Endothelial cell of umbilical vein (primary cell): ENCODE measurements at regions not wholly inside any gene's neighbourhood (a gene's known extent, or its start where the extent isn't known, plus 50 kb on each side); places are given as distances from the start of the nearest gene placed in this dataset.

Experiments
- BruUV-seq: library from RNA; stranded (reverse); fragments of 400-500 nt; replicated peaks from 2 replicates; lab custom pipeline; 2021; lab: Mats Ljungman, UMichigan
- CTCF ChIA-PET: fragments of 300-600, 350-600 bp; sonication (Branson Sonifier 250); formaldehyde crosslinking; loops from one replicate; lab custom pipeline; 2021; ENCODE audit warnings: antibody characterized with exemption, inconsistent platforms; lab: Charles Lee
- POLR2A ChIA-PET: fragments of 300-600, 350-600 bp; sonication (Branson Sonifier 250); formaldehyde crosslinking; loops from one replicate; lab custom pipeline; 2021; ENCODE audit warnings: antibody characterized with exemption, inconsistent platforms; lab: Charles Lee
- DNase-seq: peaks from one replicate; pipeline ENCODE4 v3.0.0-alpha.2; 2011; ENCODE audit warnings: low read depth, low spot score
- FAIRE-seq: peaks from 2 replicates; lab custom pipeline; 2011; peaks lifted over from hg19 to GRCh38; lab: Jason Lieb, UNC
- H2AFZ ChIP-seq: 2 replicates; pipeline ENCODE4 v1.6.0; 2012; ENCODE audit warnings: low read depth, low read length, control low read depth, inconsistent platforms
- H3K27ac ChIP-seq: 2 replicates; pipeline ENCODE4 v1.5.1; 2011; ENCODE audit warnings: low read depth, mild to moderate bottlenecking, control low read depth, low read length, moderate library complexity; ENCODE audit not compliant: insufficient read depth
- H3K27me3 ChIP-seq, 2 experiments: 2 replicates each; pipeline versions ENCODE4 v1.6.0 to v1.6.1; 2011; ENCODE audit warnings: low read length in 2 of 2, mixed read lengths in 1 of 2; ENCODE audit not compliant: control insufficient read depth in 2 of 2, insufficient read depth in 2 of 2
- H3K36me3 ChIP-seq, 2 experiments: 2 replicates in 1 of 2; 3 replicates in 1 of 2; pipeline ENCODE4 v1.5.1; 2011; ENCODE audit warnings: low read length in 2 of 2, mild to moderate bottlenecking in 1 of 2, moderate library complexity in 1 of 2; ENCODE audit not compliant: control insufficient read depth in 2 of 2, insufficient read depth in 2 of 2; ENCODE audit errors: extremely low read depth in 1 of 2
- H3K4me1 ChIP-seq: 3 replicates; pipeline ENCODE4 v1.5.1; 2011; ENCODE audit warnings: mild to moderate bottlenecking, low read length; ENCODE audit not compliant: control insufficient read depth, insufficient read depth; ENCODE audit errors: extremely low read depth
- H3K4me2 ChIP-seq: 2 replicates; pipeline ENCODE4 v1.6.1; 2011; ENCODE audit warnings: low read length, control low read depth, mixed read lengths; ENCODE audit not compliant: insufficient read depth
- H3K4me3 ChIP-seq, 3 experiments: fragments of 200-600 bp in 1 of 3; sonication (generic), shearing (Covaris generic) in 1 of 3; replicated peaks in 1 of 3; 2 replicates each; pipeline ENCODE4 v1.5.1; 2011 to 2016; ENCODE audit warnings: control low read depth in 3 of 3, low read length in 3 of 3, mild to moderate bottlenecking in 2 of 3, inconsistent platforms in 1 of 3, low read depth in 1 of 3, moderate library complexity in 1 of 3; ENCODE audit not compliant: insufficient read depth in 1 of 3
- H3K79me2 ChIP-seq: 2 replicates; pipeline ENCODE4 v1.6.0; 2012; ENCODE audit warnings: low read length, inconsistent platforms; ENCODE audit not compliant: control insufficient read depth, insufficient read depth
- H3K9ac ChIP-seq: replicated peaks from 2 replicates; pipeline ENCODE3; 2011; ENCODE audit warnings: low read length, control low read depth; ENCODE audit not compliant: insufficient read depth; ENCODE audit errors: extremely low read depth
- H3K9me1 ChIP-seq: replicated peaks from 3 replicates; pipeline ENCODE4 v1.6.0; 2011; ENCODE audit warnings: mild to moderate bottlenecking, low read length; ENCODE audit not compliant: control insufficient read depth, insufficient read depth; ENCODE audit errors: extremely low read depth
- H3K9me3 ChIP-seq: replicated peaks from 2 replicates; pipeline ENCODE4 v1.5.1; 2012; ENCODE audit warnings: low read length, inconsistent platforms; ENCODE audit not compliant: control insufficient read depth, insufficient read depth
- H4K20me1 ChIP-seq: replicated peaks from 2 replicates; pipeline ENCODE3; 2011; ENCODE audit warnings: mild to moderate bottlenecking, low read length; ENCODE audit not compliant: control insufficient read depth, insufficient read depth; ENCODE audit errors: extremely low read depth
- EZH2 ChIP-seq: IDR thresholded peaks from 2 replicates; pipeline ENCODE4 v1.6.1; 2012; ENCODE audit warnings: borderline replicate concordance, low read depth, mild to moderate bottlenecking, moderate library complexity, low read length, inconsistent platforms; ENCODE audit not compliant: severe bottlenecking
- FOS ChIP-seq: IDR thresholded peaks from 2 replicates; pipeline ENCODE4 v1.6.1; 2011; ENCODE audit warnings: mild to moderate bottlenecking, low read length, moderate library complexity, borderline replicate concordance; ENCODE audit not compliant: insufficient read depth
- GATA2 ChIP-seq: IDR thresholded peaks from 2 replicates; pipeline ENCODE4 v1.7.0; 2011; ENCODE audit warnings: low read depth, mild to moderate bottlenecking, moderate library complexity, mixed read lengths, low read length; ENCODE audit not compliant: insufficient read length, insufficient read depth
- JUN ChIP-seq: IDR thresholded peaks from 2 replicates; pipeline ENCODE4 v1.6.1; 2011; ENCODE audit warnings: borderline replicate concordance, low read depth; ENCODE audit not compliant: insufficient read length, insufficient read depth
- MAX ChIP-seq: IDR thresholded peaks from 2 replicates; pipeline ENCODE4 v1.6.1; 2011; ENCODE audit not compliant: insufficient read depth, insufficient read length
- MYC ChIP-seq: IDR thresholded peaks from one replicate; pipeline ENCODE4 v1.6.1; 2011; ENCODE audit warnings: mild to moderate bottlenecking, low read depth, low read length
- POLR2A ChIP-seq: IDR thresholded peaks from 2 replicates; pipeline ENCODE4 v1.6.1; 2012; ENCODE audit warnings: low read depth, mild to moderate bottlenecking, control low read depth, low read length
- POLR2AphosphoS5 ChIP-seq: IDR thresholded peaks from 2 replicates; pipeline ENCODE4 v1.6.1; 2012; ENCODE audit warnings: low read depth, mild to moderate bottlenecking, control low read depth, low read length, moderate library complexity; ENCODE audit not compliant: insufficient read depth
- dilution Hi-C: fragments of 300-500 bp; cut with MboI; formaldehyde crosslinking; loops from one replicate; pipeline ENCODE4 v1.15.0; 2019; ENCODE audit warnings: low sequenced_read_pairs; ENCODE audit not compliant: extremely low pct_ligation_motif_present
- intact Hi-C: fragments of 100-400 bp; cut with micrococcal nuclease; formaldehyde crosslinking; loops from one replicate; pipeline ENCODE4 v1.10.0; 2022
- TF ChIP-seq, protein P1 (sequence below), 2 donors: IDR thresholded peaks; 1 replicate in 1 of 2; 2 replicates in 1 of 2; pipeline ENCODE4 v1.5.1; 2011; ENCODE audit warnings: low read length in 2 of 2, mild to moderate bottlenecking in 2 of 2, moderate library complexity in 2 of 2, control low read depth in 1 of 2, inconsistent platforms in 1 of 2, low read depth in 1 of 2; ENCODE audit not compliant: insufficient read depth in 1 of 2; ENCODE audit errors: extremely low read depth in 1 of 2

- CTCF ChIA-PET: interaction anchor here (0.7 kb wide), 1 partner anchor 9 kb away, joined by 3 read pairs; no protein-coding TSS in a partner anchor
- no peak for FAIRE-seq
- POLR2A ChIA-PET: no interaction called here
Measured at GRCh38 chr7:41197769-41198168, 505.1 kb downstream of the INHBA start.

More at GRCh38 chr7:41197769-41198168, 505.1 kb downstream of the INHBA start:
- TF ChIP-seq, protein P1, sequence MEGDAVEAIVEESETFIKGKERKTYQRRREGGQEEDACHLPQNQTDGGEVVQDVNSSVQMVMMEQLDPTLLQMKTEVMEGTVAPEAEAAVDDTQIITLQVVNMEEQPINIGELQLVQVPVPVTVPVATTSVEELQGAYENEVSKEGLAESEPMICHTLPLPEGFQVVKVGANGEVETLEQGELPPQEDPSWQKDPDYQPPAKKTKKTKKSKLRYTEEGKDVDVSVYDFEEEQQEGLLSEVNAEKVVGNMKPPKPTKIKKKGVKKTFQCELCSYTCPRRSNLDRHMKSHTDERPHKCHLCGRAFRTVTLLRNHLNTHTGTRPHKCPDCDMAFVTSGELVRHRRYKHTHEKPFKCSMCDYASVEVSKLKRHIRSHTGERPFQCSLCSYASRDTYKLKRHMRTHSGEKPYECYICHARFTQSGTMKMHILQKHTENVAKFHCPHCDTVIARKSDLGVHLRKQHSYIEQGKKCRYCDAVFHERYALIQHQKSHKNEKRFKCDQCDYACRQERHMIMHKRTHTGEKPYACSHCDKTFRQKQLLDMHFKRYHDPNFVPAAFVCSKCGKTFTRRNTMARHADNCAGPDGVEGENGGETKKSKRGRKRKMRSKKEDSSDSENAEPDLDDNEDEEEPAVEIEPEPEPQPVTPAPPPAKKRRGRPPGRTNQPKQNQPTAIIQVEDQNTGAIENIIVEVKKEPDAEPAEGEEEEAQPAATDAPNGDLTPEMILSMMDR (IDR thresholded peaks at IDR 0.05; ENCODE audit: extremely low read depth in 1 of 2, insufficient read depth in 1 of 2, low read depth in 1 of 2, low read length in 2 of 2): no peak
- TF ChIP-seq EZH2 (no peak), POLR2A (no peak), GATA2 (no peak), MYC (no peak), MAX (no peak), FOS (no peak), JUN (no peak), POLR2AphosphoS5 (no peak)
- H3K9me1 ChIP-seq: no peaks in the 10 kb centered on the region
- H4K20me1 ChIP-seq: no peaks in the 10 kb centered on the region
- no peaks in the 10 kb centered on the region for H3K36me3 ChIP-seq
- no peak overlapping the region for H3K4me3 ChIP-seq
- no TSS peak for BruUV-seq
- H3K9ac ChIP-seq: no peak overlapping the region
- H3K27ac ChIP-seq: no peak overlapping the region
- no peak overlapping the region for H2AFZ ChIP-seq
- dilution Hi-C loops: no loop called here
- no peaks in the 10 kb centered on the region for H3K27me3 ChIP-seq
- intact Hi-C loops: no loop called here
- H3K4me2 ChIP-seq: no peak overlapping the region
- DNase-seq: no peak
- no peaks in the 10 kb centered on the region for H3K4me1 ChIP-seq
- H3K79me2 ChIP-seq: no peaks in the 10 kb centered on the region
- no peaks in the 10 kb centered on the region for H3K9me3 ChIP-seq
